ENCODE measurements at regions not wholly inside any gene's neighbourhood (a gene's known extent, or its start where the extent isn't known, plus 50 kb on each side); places are given as distances from the start of the nearest gene placed in this dataset.

GRCh38 chr22:49540084-49540912 lies 287.4 kb downstream of the BRD1 start:
- WGBS, 3 donors = 76 to 85% (median 81%) methylated on average over 23 of the region's 23 CpGs
- no peak overlapping the region for H3K27ac ChIP-seq (ENCODE audit: low read depth, low read length)

GRCh38 chr22:49538006-49538405 lies 289.7 kb downstream of the BRD1 start:
- WGBS, 3 donors = 76 to 91% (median 88%) methylated on average over 6 of the region's 6 CpGs
- no peak overlapping the region for H3K27ac ChIP-seq (ENCODE audit: low read depth, low read length)

- no peak overlapping the region for H3K27ac ChIP-seq (ENCODE audit: low read depth, low read length)
- WGBS, 3 donors = 45 to 67% (median 60%) methylated on average over 17 of the region's 17 CpGs
Observed at GRCh38 chr22:49536571-49537131, 291.0 kb downstream of the BRD1 start.

GRCh38 chr22:49535527-49536125 lies 292.0 kb downstream of the BRD1 start:
- 78 to 92% (median 86%) methylated on average over 16 of the region's 16 CpGs for WGBS, 3 donors
- H3K27ac ChIP-seq (ENCODE audit: low read depth, low read length) = no peak overlapping the region

- H3K27ac ChIP-seq (ENCODE audit: low read depth, low read length) = no peak overlapping the region
- 82 to 94% (median 91%) methylated on average over 9 of the region's 9 CpGs for WGBS, 3 donors
Observed at GRCh38 chr22:49535126-49535525, 292.5 kb downstream of the BRD1 start.

- 70 to 82% (median 75%) methylated on average over 16 of the region's 16 CpGs for WGBS, 3 donors
- H3K27ac ChIP-seq (ENCODE audit: low read depth, low read length) = no peak overlapping the region
Observed at GRCh38 chr22:49534386-49534785, 293.3 kb downstream of the BRD1 start.

- H3K27ac ChIP-seq (ENCODE audit: low read depth, low read length) = no peak overlapping the region
- WGBS, 3 donors = 78 to 92% (median 90%) methylated on average over 19 of the region's 19 CpGs
Observed at GRCh38 chr22:49533886-49534285, 293.8 kb downstream of the BRD1 start.

- H3K27ac ChIP-seq (ENCODE audit: low read depth, low read length) = no peak overlapping the region
- 52 to 84% (median 78%) methylated on average over 22 of the region's 22 CpGs for WGBS, 3 donors
Observed at GRCh38 chr22:49532869-49533802, 294.5 kb downstream of the BRD1 start.

- WGBS, 3 donors = 57 to 64% (median 64%) methylated on average over 11 of the region's 11 CpGs
Observed at GRCh38 chr22:49531368-49531791, 296.3 kb downstream of the BRD1 start.

GRCh38 chr22:49530671-49531367 lies 296.9 kb downstream of the BRD1 start:
- WGBS, 3 donors = 79 to 81% (median 81%) methylated on average over 19 of the region's 19 CpGs
- no peak overlapping the region for H3K27ac ChIP-seq (ENCODE audit: low read depth, low read length)

More at GRCh38 chr22:49531368-49531791, 296.3 kb downstream of the BRD1 start:
- H3K27ac ChIP-seq (ENCODE audit: low read depth, low read length) = no peak overlapping the region

- 41 to 84% (median 73%) methylated on average over 5 to 6 of the region's 6 CpGs for WGBS, 3 donors
Observed at GRCh38 chr22:49528420-49528720, 299.3 kb downstream of the BRD1 start.

GRCh38 chr22:49527611-49528419 lies 299.9 kb downstream of the BRD1 start:
- no peak overlapping the region for H3K27ac ChIP-seq (ENCODE audit: low read depth, low read length)
- WGBS, 3 donors = 61 to 81% (median 73%) methylated on average over 17 of the region's 17 CpGs

More at GRCh38 chr22:49528420-49528720, 299.3 kb downstream of the BRD1 start:
- no peak overlapping the region for H3K27ac ChIP-seq (ENCODE audit: low read depth, low read length)

GRCh38 chr22:49525801-49526535 lies 301.7 kb downstream of the BRD1 start:
- H3K27ac ChIP-seq (ENCODE audit: low read depth, low read length) = no peak overlapping the region
- WGBS, 3 donors = 52 to 57% (median 53%) methylated on average over 14 of the region's 14 CpGs

GRCh38 chr22:49525360-49525759 lies 302.3 kb downstream of the BRD1 start:
- whole genome bisulfite sequencing, 3 donors = 59 to 70% (median 67%) methylated on average over 9 of the region's 9 CpGs
- H3K27ac ChIP-seq (ENCODE audit: low read depth, low read length) = no peak overlapping the region

GRCh38 chr22:49524362-49524761 lies 303.3 kb downstream of the BRD1 start:
- 19 to 43% (median 41%) methylated on average over 5 of the region's 5 CpGs for WGBS, 3 donors
- no peak overlapping the region for H3K27ac ChIP-seq (ENCODE audit: low read depth, low read length)

- H3K27ac ChIP-seq (ENCODE audit: low read depth, low read length) = no peak overlapping the region
- 65 to 79% (median 67%) methylated on average over 14 to 15 of the region's 15 CpGs for WGBS, 3 donors
Observed at GRCh38 chr22:49523374-49524008, 304.2 kb downstream of the BRD1 start.
